Breast epithelium (tissue), 4 donors: ENCODE measurements at regions not wholly inside any gene's neighbourhood (a gene's known extent, or its start where the extent isn't known, plus 50 kb on each side); places are given as distances from the start of the nearest gene placed in this dataset.

Source experiments
- DNase-seq, 2 donors: peaks; one replicate each; pipeline ENCODE4 v3.0.0-alpha.2; 2019; ENCODE audit warnings: low spot score in 2 of 2
- H3K27ac ChIP-seq, 2 donors: fragments of 200-600 bp; sonication (generic) in 1 of 2; one replicate each; pipeline ENCODE4 v1.5.1; 2016 to 2019; ENCODE audit warnings: mild to moderate bottlenecking in 1 of 2
- H3K27me3 ChIP-seq, 2 donors: fragments of 200-600 bp; sonication (generic) in 1 of 2; one replicate each; pipeline versions ENCODE4 v1.5.1 to v1.6.0; 2017 to 2019; ENCODE audit warnings: control low read depth in 1 of 2, mild to moderate bottlenecking in 1 of 2
- H3K36me3 ChIP-seq: fragments of 200-600 bp; one replicate; pipeline ENCODE4 v1.5.1; 2019
- H3K4me1 ChIP-seq, 2 donors: fragments of 200-600 bp; sonication (generic); one replicate each; pipeline ENCODE4 v1.5.1; 2016 to 2019; ENCODE audit warnings: control low read depth in 1 of 2
- H3K4me3 ChIP-seq, 3 donors: fragments of 200-600 bp; sonication (generic); 1 replicate in 2 of 3; 2 replicates in 1 of 3; pipeline ENCODE4 v1.5.1; 2016 to 2019; ENCODE audit warnings: mild to moderate bottlenecking in 3 of 3, moderate library complexity in 2 of 3
- H3K9me3 ChIP-seq, 2 donors: fragments of 200-600 bp; sonication (generic) in 1 of 2; one replicate each; pipeline ENCODE4 v1.5.1; 2016 to 2019; ENCODE audit warnings: control low read depth in 1 of 2
- POLR2A ChIP-seq: fragments of 450-650 bp; IDR thresholded peaks from one replicate; pipeline ENCODE4 v1.6.1; 2016; ENCODE audit warnings: antibody characterized with exemption, mild to moderate bottlenecking, moderate library complexity
- POLR2AphosphoS5 ChIP-seq, 3 donors: sonication (generic); formaldehyde crosslinking; IDR thresholded peaks; one replicate each; pipeline ENCODE4 v1.6.1; 2017; ENCODE audit warnings: antibody characterized with exemption in 3 of 3
- intact Hi-C: fragments of 100-400 bp; cut with DNase I; formaldehyde crosslinking; loops from one replicate; pipeline ENCODE4 v1.15.1; 2023; ENCODE audit warnings: low total_unique reads
- TF ChIP-seq, protein P1 (sequence below), 3 donors: fragments of 450-650 bp; IDR thresholded peaks; one replicate each; pipeline ENCODE4 v1.5.1; 2016 to 2017; ENCODE audit warnings: antibody characterized with exemption in 3 of 3, mild to moderate bottlenecking in 3 of 3, moderate library complexity in 3 of 3

GRCh38 chr12:62998454-62998853 lies 63.5 kb upstream of the PPM1H start:
- DNase-seq: no peak
- Histone ChIP-seq H3K4me3 (no peak overlapping the region), H3K9me3 (no peaks in the 10 kb centered on the region), H3K27ac (no peak overlapping the region), H3K36me3 (no peaks in the 10 kb centered on the region), H3K4me1 (no peaks in the 10 kb centered on the region), H3K27me3 (no peaks in the 10 kb centered on the region)
- intact Hi-C loops: no loop called here
- TF ChIP-seq, protein P1, sequence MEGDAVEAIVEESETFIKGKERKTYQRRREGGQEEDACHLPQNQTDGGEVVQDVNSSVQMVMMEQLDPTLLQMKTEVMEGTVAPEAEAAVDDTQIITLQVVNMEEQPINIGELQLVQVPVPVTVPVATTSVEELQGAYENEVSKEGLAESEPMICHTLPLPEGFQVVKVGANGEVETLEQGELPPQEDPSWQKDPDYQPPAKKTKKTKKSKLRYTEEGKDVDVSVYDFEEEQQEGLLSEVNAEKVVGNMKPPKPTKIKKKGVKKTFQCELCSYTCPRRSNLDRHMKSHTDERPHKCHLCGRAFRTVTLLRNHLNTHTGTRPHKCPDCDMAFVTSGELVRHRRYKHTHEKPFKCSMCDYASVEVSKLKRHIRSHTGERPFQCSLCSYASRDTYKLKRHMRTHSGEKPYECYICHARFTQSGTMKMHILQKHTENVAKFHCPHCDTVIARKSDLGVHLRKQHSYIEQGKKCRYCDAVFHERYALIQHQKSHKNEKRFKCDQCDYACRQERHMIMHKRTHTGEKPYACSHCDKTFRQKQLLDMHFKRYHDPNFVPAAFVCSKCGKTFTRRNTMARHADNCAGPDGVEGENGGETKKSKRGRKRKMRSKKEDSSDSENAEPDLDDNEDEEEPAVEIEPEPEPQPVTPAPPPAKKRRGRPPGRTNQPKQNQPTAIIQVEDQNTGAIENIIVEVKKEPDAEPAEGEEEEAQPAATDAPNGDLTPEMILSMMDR (IDR thresholded peaks at IDR 0.05): no peak

DNA sequence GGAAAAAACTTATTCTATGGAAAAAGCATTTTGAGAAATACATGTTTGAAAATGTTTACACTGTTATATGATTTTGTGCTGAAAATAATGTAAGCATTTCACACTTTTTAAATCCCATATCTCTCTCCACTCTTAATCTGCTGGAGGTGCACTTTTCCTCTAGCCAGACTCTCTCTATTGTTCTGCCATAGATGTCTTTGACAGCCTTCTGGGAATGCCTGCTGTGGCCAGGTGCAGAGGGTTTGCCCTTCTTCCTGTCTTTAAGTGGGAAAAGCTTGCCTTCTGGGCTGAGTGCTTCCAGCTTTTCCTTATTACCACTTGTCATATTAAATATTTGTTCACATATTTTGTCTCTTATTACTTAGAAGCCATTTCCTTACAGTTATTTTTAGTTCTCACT lies 60.1 kb upstream of the PPM1H start:
- DNase-seq: no peak
- Histone ChIP-seq H3K4me1 (no peaks in the 10 kb centered on the region), H3K4me3 (no peak overlapping the region), H3K27ac (no peak overlapping the region), H3K9me3 (peaks cover 0 to 5% of the 10 kb centered on the region in 2 donors), H3K27me3 (no peaks in the 10 kb centered on the region), H3K36me3 (no peaks in the 10 kb centered on the region)
- TF ChIP-seq POLR2A (no peak), POLR2AphosphoS5 (IDR thresholded peaks at IDR 0.05) (no peak)
- TF ChIP-seq, protein P1 (IDR thresholded peaks at IDR 0.05): no peak
- intact Hi-C loops: no loop called here

DNA sequence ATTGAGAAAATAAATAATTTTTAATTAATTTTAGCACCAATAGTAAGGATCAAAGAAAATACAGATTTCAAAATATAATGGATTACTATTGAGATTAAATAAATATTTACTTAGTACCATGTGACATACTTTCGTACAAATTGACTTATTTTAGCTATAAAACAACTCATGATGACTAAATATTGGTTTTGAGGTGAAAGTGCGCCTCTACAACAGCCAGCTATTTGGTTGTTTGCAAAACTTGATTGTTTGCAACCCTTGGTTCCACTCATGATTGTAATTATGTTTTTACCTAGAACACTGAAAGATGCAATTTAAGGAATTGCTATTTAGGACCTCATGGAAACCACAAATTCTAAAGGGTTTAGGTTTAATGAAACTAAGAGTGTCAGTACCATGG lies 51.9 kb upstream of the PPM1H start:
- intact Hi-C loops: no loop called here
- no peak for TF ChIP-seq POLR2AphosphoS5 (IDR thresholded peaks at IDR 0.05)
- Histone ChIP-seq H3K27me3 (no peaks in the 10 kb centered on the region), H3K36me3 (no peaks in the 10 kb centered on the region), H3K9me3 (peaks cover 0 to 5% of the 10 kb centered on the region in 2 donors), H3K4me3 (no peak overlapping the region), H3K27ac (no peak overlapping the region), H3K4me1 (no peaks in the 10 kb centered on the region)
- DNase-seq: no peak
